MM.1S (cell line): ENCODE measurements at regions not wholly inside any gene's neighbourhood (a gene's known extent, or its start where the extent isn't known, plus 50 kb on each side); places are given as distances from the start of the nearest gene placed in this dataset.

Experiments used
- EZH2 ChIP-seq: fragments of 300-600 bp; sonication (generic); optimal IDR thresholded peaks from 2 replicates; pipeline ENCODE3; 2017; ENCODE audit warnings: low read depth, mild to moderate bottlenecking, antibody characterized with exemption, low read length, mixed read lengths
- EZH2phosphoT487 ChIP-seq: fragments of 300-600 bp; sonication (generic); IDR thresholded peaks from 2 replicates; pipeline ENCODE4 v1.6.1; 2018; ENCODE audit warnings: antibody characterized with exemption, low read length
- TF ChIP-seq, protein P1 (sequence below): fragments of 300-600 bp; sonication (generic); IDR thresholded peaks from 2 replicates; pipeline ENCODE4 v1.5.1; 2016; ENCODE audit warnings: antibody characterized with exemption, low read length, mixed read lengths

GRCh38 chr19:34057155-34057554 is 115.1 kb upstream of the LSM14A start:
- TF ChIP-seq, protein P1, sequence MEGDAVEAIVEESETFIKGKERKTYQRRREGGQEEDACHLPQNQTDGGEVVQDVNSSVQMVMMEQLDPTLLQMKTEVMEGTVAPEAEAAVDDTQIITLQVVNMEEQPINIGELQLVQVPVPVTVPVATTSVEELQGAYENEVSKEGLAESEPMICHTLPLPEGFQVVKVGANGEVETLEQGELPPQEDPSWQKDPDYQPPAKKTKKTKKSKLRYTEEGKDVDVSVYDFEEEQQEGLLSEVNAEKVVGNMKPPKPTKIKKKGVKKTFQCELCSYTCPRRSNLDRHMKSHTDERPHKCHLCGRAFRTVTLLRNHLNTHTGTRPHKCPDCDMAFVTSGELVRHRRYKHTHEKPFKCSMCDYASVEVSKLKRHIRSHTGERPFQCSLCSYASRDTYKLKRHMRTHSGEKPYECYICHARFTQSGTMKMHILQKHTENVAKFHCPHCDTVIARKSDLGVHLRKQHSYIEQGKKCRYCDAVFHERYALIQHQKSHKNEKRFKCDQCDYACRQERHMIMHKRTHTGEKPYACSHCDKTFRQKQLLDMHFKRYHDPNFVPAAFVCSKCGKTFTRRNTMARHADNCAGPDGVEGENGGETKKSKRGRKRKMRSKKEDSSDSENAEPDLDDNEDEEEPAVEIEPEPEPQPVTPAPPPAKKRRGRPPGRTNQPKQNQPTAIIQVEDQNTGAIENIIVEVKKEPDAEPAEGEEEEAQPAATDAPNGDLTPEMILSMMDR, result no peak
- TF ChIP-seq EZH2 (no peak), EZH2phosphoT487 (no peak)
